Posterior vena cava (tissue), 2 donors: ENCODE measurements at regions not wholly inside any gene's neighbourhood (a gene's known extent, or its start where the extent isn't known, plus 50 kb on each side); places are given as distances from the start of the nearest gene placed in this dataset.

ENCODE experiments used
- DNase-seq: peaks from one replicate; pipeline ENCODE4 v3.0.0-alpha.2; 2020; ENCODE audit warnings: low spot score
- intact Hi-C, 2 donors: fragments of 100-400 bp; cut with DNase I; formaldehyde crosslinking; loops; one replicate each; pipeline versions ENCODE4 v1.14.1 to v1.14.2; 2022 to 2023
- donor health status: DM: yes; HTN: yes; CAD: no.
- donor health status: DM: yes; HTN: yes; CAD: no.

DNA sequence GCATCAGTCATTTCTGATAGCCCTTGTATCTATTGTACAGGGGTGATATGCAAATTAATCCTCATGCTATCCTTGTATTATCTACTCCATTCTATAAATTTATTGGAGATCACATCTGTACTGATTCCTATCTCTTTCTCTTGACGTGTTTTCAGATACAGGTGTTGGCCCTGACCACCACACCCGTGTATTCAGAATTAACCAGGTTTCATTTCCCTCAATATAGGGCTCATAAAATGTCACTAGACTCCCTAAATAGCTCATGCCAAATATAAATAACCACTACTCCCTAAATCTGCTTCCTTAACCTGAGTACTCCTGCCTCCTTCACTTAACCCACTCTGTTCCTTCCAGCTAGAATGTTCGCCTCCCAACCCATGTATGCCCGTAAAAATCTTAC is 522.8 kb upstream of the KLF4 start:
- intact Hi-C loops = no loop called here
- DNase-seq = no peak

DNA sequence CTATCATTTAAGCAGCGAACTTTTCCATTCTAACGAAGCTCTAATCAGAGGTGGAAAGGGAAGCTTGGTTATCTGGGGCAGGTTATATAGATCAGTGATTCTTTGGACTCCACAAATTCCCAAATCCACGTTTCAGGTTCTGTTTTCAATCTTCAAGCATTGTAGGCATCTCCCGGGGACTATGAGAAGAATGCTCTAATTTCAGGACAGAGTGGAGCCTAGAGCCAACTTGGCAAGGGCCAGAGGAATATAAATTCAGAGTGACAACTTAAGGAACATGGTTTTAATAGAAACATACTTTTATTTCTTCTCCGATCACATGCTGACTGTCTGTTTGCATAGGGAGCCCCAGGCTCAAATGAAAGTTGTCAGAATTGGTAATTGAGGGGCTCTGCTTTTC is 514.0 kb upstream of the KLF4 start:
- intact Hi-C loops = no loop called here
- no peak for DNase-seq

DNA sequence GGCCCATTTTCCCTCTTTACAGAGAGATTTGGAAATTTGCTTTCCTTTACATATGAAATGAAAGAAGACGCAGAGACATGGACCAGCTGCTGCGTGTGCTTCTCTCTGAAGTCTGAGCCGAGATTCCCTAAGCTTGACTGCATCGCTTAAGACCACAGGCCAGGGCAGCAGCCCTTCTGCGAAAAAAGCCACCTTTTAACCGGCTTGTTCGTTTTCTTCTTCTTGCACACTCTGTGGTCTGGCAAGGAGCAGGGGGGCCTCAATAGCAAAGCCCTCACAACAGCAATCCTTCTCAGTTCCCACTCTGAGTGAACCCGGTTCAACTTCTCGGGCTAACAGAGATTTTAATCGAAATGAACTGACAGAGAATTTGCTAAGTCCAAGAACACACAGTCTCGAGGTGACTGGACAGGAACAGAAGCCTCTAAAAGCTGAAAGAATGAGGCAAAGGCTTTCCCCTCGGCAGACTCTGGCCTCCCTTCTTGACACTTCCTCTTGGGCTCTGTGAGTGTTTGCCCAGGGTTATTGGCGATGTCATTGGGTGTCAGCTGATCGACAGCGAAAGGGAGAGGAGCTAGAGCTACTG is 512.9 kb upstream of the KLF4 start:
- intact Hi-C loops = no loop called here
- no peak for DNase-seq

DNA sequence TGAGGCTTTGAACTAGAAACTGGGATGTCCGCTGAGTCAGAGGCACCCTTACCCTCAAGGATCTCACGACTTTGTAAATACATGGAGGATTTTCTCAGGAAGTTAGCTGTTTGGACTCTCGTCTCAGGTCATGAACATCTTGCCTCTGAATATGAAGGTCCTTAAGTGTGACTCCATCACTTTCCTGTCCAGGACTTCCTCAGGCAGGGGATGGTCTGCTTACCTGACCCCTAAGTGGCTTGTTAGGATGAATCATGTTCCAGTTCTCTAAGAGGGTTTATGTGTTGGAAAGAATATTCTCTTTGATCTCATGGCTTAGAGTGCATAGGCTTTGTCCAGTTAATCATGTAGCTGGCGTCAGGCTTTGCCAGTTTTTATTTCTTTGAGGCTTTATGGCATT is 511.7 kb upstream of the KLF4 start:
- intact Hi-C loops = no loop called here
- no peak for DNase-seq

DNA sequence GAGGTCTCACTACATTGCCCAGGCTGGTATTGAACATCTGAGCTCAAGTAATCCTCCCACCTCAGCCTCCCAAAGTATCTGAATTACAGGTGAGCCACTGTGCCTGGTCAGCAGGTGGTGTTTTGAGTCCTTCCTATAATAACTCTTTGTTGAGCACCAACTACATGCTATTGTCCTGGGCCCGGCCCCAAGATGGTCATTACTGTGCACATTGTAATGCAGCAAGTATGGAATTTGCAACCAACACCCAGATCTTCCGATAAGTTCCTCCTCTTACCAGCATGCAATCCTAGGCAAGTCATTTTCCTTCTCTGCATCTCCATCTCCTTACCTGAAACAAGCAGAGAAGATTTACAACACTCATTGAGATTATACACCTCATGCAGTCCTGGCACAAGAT is 510.3 kb upstream of the KLF4 start:
- intact Hi-C loops = no loop called here
- DNase-seq = no peak

DNA sequence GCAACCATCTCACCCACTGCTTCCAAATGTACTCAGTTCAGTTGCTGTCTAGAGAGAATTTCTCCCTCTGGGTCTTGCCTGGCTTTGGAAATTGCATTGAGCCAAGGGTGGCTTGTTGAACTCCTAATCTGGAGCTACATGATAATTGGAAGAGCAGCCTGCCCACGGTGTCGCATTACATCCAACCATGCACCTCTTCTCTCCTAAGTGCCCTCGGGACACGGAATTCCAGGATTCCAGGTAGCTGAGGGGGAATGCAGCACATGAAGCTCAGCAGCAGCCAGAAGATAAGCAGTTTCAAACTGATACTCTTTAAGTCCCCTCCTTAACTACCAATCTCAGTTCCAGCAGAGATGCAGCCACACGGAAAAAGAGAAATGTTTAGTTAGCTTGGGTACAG is 509.4 kb upstream of the KLF4 start:
- intact Hi-C loops = no loop called here
- no peak for DNase-seq

DNA sequence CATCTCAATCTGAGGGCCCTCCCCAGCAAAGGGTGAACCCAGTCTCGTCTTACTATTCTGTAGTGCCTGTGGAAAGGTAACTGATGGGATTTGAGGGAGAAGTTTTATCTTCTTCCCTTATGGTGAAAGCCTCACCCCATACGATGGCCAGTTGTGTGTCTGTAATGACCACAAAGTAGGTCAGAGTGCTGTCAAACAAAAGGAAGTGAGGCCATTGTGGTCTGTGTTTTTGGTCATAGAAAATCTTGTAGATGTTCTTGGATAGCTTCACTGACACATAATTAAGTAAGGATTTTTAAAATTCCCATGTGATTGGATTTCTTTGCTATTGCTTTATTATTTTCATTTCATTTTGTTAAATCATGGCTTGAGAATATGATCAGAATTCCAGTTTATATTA is 505.1 kb upstream of the KLF4 start:
- no peak for DNase-seq
- intact Hi-C loops = no loop called here

DNA sequence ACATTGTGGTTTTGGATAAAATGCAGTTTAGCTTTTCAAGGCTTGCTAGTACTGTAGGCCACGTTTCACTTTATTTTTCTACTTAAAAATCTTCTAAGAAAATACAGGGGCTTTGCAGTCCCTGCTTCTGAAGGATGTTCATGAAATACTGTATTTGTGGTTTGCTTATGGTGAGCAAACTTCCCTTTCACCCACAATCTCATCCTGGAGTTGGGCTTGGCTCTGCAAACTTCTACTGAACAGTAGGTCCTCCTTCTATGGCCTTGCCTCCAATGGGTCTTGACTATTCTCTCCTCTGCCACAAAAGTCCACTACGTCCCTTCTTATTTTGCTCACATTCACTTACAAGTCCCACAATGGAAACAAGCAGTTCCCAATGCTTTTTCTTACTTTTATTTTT is 502.7 kb upstream of the KLF4 start:
- intact Hi-C loops = no loop called here

DNA sequence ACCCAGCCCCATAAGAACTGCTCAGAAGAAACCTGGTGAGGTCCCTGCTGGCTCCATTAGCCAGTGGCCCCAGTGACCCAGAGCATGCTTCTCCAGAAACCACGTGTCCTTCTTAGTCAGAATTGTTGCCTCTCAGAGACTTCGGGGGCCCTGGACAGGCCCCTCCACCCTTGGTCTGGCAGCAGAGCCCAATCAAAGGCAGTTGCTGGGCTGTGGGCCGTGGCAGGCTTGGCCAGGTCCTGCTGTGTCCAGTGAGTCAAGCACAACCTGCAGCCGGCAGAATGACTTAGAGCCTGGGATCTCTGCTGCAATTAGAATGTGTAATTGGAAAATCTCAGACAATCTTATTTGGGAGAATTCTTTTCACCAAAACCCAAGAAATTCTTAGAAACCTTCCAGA is 502.0 kb upstream of the KLF4 start:
- intact Hi-C loops = no loop called here
- no peak for DNase-seq

More for the DNA sequence above, 502.7 kb upstream of the KLF4 start:
- DNase-seq = no peak

DNA sequence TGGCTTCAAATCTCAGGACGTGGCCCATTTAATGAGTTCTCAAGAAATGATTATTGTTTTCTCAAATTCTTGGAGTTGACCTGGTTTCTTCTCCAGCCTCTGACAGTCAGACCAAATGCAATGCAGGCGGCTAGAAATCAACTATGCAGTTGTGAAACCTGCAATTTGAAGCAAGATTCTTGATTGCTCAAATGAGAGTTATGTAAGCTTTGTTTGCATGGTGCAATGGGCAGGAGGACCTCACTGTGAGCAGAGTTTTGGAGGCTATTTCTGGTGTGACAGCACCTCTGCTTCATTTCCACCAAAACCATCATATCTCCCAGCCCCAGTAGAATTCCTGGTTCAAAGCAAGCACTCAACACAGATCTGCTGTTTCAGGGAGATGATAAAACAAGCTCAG is 500.0 kb upstream of the KLF4 start:
- intact Hi-C loops = no loop called here
- no peak for DNase-seq

DNA sequence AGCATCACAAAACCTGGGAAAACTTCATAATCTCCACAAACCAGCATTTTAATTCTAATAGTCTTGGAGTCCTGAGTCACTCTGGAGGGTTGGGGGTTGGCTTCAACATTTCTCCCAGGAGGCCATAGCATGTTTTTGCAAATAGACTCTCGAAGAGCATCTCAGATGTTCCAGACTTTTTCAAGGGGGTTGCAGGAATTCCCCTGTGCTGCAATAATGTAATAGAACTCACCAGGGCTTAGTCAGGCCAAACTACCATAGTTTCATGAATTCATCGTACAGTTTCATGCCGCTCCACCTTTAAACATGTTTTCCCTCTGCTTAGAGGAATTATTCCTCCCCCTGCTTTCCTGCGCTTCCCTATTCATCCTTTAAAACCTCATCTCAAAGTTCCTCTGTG is 499.5 kb upstream of the KLF4 start:
- DNase-seq = no peak
- intact Hi-C loops = no loop called here

DNA sequence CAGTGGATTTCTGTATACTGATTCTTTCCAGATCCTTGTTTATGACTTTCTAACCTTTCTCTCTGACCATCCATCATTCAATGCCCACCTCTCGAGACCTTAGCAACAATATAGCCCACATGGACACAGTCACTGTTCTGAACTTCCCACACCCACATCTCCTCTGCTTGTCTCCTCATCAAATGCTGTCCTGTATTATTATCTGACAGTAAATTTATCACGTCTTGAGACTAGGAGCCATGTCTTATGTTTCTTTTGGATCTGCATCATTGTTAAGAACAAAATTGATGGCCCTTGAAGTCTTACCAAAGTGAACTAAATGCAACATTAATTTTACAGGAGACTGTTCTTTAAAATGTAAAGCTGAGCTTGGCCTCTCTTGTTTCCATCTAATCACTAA is 495.4 kb upstream of the KLF4 start:
- DNase-seq = no peak
- intact Hi-C loops = no loop called here

DNA sequence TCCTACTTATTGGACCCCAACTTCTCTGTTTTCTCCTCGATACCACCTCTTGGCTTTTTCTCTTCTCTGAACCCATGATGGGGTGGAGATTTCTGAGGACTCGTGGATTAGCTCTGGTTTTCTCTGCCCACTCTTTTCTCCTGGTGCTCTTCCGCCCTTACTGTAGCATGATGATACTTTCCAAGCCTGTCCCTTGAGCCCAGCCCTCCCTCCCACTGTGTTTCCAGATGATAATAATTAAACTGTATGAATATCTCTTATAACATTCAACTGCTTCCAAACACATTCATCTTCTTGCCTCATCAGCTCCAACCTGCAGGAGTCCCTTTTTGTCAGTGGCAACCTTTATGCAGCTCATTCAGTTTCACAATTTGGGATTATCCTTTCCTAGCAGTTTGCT is 494.2 kb upstream of the KLF4 start:
- intact Hi-C loops = no loop called here
- no peak for DNase-seq

DNA sequence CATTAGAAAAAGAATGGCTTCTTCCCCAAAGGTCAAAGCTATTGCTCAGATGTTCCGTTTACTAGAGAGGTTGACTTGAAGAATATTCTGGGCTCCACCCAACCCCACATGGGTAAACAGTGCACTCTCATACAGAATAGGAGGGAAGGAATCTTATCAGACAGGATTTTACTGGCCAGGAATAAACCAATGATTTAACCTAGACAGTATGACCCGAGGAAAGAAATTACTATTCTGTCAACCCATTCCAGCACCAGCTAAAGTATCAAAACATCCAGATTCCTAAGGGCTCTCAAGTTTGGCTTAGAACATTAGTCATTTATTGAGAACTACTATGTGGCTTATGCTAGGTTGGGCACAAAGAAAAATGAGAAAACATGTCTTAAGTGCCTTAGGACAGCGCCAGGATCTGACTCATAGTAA is 493.6 kb upstream of the KLF4 start:
- DNase-seq = no peak
- intact Hi-C loops = no loop called here

DNA sequence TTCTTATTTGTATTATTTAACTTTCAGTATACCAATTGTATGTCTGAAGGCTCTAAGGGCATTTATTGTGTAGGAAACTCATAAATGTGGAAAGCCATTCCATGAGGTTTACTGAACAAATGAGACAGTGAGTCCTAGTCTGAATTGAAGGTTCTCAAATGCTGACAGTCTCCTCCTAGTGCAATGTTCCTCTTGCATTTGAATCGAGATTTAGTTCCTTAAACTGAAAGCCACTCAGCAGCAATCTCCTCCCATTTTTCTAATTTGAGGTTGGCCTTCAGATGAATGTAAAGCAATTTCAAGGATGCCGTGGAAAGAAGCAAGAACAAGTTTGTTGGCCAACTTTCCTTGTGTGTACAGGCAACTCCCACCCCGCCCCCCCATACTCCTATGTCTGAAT is 493.2 kb upstream of the KLF4 start:
- no peak for DNase-seq
- intact Hi-C loops = no loop called here

DNA sequence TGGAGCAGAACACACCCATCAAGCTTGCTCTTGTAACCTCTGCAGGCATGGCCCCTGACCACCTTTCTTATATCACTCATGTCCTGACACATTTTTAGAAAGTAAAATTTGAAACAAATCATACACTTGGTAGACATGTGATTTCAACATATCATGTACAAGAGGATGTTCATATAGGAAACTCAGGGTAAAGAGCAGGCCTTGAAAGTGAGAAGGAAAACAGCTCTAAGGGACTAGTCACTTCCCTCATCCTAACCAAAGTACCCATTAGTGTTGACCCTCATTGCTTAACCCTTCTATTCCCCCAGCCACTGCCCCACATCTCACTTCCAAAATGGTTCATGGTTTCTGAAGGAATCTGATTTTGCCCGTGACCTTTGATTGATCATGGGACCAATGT is 492.4 kb upstream of the KLF4 start:
- no peak for DNase-seq
- intact Hi-C loops = no loop called here

DNA sequence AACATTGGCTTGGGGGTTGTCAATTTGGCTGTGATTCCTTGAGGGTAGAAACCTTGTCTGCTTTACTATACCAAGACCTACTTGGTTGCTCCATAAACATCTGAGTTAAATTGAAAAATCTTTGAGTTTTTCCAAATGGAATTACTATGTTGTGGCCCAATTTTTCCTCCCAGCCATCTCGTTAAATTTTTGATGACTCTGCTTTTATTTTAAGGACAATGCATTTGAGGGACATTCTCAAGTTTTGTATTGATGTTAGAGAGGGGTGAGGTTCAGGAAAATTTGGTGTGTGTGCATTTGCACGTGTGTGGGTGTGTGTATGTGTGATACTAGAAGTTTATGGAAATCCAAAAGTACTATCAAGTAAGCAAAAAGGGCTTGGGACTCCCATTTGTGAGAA is 491.4 kb upstream of the KLF4 start:
- intact Hi-C loops = no loop called here
- DNase-seq = no peak

DNA sequence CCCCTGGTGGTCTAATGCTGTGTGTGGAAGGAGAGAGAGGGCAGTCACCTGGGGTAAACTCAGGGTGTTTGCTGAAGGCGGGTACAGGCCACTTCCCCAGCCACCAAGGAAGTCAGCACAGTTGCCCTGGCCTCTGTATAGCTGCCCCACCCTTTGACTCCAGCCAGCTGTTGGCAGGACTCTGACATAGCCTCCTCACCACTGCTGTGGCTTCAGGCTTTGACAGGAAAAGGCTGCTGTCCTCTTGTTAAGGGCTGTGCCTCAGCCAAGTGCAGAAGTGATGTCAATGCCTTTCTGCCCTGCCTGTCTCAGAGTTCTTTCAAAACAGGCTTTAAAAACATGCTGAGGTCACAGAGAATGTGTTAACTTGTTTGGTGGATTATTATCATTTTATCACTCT is 487.2 kb upstream of the KLF4 start:
- DNase-seq = peak; percentile 89
- intact Hi-C loops = no loop called here

DNA sequence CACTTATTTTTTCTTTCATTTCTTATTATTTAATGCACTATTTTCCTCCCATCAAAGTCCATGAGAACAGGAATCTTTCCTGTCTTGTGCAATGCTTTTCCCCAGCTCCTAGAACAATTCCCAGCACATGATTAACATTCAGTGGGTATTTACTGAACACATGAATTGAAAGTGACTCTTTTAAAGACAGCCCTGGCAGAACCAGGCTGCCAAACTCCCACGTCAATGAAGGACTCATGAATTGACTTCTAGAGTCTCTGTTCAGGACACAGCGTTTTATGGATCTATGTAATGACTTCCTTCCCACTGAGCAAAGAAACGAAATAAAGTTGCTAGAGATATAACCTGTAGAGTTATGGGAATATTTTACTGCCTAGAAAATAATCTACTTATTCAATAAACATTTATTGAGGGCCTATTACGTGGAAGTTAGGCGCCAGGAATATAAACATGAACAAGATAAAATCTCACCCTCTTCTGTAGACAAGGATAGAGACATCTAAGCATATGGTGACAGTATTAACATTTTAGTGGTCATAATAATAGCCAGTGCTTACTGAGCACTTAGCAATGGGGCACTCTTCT is 485.9 kb upstream of the KLF4 start:
- intact Hi-C loops = no loop called here
- no peak for DNase-seq

DNA sequence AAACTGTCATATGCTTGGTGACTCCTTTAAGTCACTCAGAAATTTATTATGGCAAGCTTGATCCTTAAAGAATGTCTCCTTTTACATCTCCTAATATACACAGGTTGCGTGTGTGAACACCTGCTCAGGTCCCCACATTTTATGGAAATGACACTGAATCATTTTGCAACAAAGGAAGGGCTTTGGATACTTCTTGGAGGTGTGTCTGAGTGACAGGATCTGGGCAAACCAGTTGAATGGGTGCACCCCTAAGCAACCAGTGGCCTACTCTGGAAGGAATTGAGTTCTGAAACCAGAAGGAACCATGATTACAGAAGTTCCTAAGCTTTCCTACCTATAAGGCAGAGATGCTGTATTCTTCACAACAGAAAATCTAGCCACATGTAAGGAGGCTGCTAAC is 483.9 kb upstream of the KLF4 start:
- intact Hi-C loops = no loop called here
- DNase-seq = no peak

DNA sequence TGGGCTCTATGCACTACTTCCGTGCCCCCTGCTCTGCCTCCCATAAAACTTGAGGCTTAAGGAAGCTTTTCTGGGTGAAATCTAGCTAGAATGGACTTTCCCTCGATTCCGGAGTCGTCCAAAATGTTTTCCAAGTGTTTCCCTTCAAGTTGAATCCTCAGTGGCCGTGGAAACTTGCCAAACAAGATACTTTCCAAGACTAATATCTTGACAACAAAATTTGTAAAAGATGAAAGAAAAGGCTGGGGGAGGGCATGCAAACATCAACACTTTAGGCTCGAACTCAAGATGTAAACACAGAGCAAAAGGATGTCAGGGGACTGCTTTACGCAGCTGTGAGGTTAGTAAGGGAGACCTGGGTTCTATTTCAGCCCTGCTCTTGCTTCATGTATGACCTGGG is 482.8 kb upstream of the KLF4 start:
- intact Hi-C loops = no loop called here
- no peak for DNase-seq

DNA sequence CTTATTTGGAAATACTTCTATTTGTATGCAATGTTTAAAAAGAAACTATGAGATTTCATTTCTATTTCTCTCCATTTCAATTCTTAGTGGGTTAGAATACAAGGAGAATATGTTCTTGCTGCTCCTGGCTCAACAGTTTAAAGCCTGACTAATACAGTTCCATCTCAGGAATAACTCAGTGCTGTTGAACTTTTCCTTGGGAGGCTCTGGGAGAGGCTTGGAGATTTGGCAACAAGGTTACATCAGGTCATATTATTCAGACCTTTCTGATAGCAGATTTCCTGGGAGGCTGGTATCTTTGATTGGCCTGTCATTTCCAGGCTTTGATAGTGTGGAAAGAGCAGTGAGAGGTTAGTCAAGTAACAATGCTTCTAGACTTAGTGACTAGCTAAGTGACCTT is 481.7 kb upstream of the KLF4 start:
- no peak for DNase-seq
- intact Hi-C loops = no loop called here
